ENCODE measurements at regions not wholly inside any gene's neighbourhood (a gene's known extent, or its start where the extent isn't known, plus 50 kb on each side); places are given as distances from the start of the nearest gene placed in this dataset.

DNA sequence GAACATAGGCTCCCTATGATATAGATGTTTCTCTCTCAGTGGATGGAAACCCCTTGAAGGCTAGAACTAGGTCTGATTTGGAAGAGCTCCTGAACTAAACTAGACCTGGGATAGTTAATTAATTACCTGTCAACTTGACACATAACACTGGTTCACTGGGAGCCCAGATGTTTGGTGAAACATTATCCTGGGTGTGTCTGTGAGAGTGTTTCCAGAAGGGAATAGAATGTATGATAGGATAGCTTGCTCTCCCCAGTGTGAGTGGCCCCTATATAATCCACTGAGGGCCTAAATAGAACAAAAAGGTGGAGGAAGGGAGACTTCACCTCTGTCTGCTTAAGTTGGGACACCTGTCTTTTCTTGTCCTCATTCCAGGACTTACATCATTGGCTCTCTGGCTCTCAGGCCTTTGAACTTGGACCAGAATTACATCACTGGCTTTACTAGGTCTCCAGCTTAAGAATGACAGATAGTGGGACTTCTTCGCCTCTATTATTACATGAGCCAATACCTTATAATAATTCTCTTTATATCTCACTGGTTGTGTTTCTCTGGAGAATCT is 194.1 kb downstream of the KTN1 start:
- intact Hi-C loops (cut with DNase I; ENCODE audit: low total_unique reads): no loop called here
- WGBS, 2 donors: 88 to 89% methylated on average over 1 of the region's 1 CpG
- TF ChIP-seq, protein P1, sequence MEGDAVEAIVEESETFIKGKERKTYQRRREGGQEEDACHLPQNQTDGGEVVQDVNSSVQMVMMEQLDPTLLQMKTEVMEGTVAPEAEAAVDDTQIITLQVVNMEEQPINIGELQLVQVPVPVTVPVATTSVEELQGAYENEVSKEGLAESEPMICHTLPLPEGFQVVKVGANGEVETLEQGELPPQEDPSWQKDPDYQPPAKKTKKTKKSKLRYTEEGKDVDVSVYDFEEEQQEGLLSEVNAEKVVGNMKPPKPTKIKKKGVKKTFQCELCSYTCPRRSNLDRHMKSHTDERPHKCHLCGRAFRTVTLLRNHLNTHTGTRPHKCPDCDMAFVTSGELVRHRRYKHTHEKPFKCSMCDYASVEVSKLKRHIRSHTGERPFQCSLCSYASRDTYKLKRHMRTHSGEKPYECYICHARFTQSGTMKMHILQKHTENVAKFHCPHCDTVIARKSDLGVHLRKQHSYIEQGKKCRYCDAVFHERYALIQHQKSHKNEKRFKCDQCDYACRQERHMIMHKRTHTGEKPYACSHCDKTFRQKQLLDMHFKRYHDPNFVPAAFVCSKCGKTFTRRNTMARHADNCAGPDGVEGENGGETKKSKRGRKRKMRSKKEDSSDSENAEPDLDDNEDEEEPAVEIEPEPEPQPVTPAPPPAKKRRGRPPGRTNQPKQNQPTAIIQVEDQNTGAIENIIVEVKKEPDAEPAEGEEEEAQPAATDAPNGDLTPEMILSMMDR (IDR thresholded peaks at IDR 0.05): no peak
- TF ChIP-seq POLR2A (IDR thresholded peaks at IDR 0.05): no peak

DNA sequence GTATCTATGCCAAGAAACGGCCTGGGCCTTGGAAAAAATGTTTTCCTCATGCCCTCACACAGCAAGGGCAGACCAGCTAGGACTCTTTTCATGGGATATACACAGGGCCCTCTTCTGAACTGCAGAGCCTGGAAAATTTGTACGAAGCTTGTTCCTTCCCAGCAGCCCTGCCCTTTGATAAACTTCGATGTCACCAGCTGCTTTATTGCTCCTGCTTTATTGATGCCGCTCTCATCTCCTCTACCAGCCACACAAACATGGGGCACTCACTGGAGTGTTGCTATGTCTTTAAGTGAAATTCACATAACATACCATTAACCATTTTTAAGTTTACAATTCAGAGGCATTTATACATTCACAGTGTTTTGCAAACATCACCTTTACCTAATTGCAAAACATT is 197.9 kb downstream of the KTN1 start:
- 72 to 86% methylated on average over 4 of the region's 4 CpGs for WGBS, 2 donors
- TF ChIP-seq, protein P1 (IDR thresholded peaks at IDR 0.05): no peak
- TF ChIP-seq POLR2A (IDR thresholded peaks at IDR 0.05): no peak
- no peak overlapping the region for H3K4me3 ChIP-seq (ENCODE audit: low read depth, poor library complexity, severe bottlenecking)
- no peak for DNase-seq (ENCODE audit: low spot score in 2 of 2)
- intact Hi-C loops (cut with DNase I; ENCODE audit: low total_unique reads): no loop called here

More for the DNA sequence above, 194.1 kb downstream of the KTN1 start:
- no peak for DNase-seq (ENCODE audit: low spot score in 2 of 2)
- H3K4me3 ChIP-seq (ENCODE audit: low read depth, poor library complexity, severe bottlenecking): no peak overlapping the region

DNA sequence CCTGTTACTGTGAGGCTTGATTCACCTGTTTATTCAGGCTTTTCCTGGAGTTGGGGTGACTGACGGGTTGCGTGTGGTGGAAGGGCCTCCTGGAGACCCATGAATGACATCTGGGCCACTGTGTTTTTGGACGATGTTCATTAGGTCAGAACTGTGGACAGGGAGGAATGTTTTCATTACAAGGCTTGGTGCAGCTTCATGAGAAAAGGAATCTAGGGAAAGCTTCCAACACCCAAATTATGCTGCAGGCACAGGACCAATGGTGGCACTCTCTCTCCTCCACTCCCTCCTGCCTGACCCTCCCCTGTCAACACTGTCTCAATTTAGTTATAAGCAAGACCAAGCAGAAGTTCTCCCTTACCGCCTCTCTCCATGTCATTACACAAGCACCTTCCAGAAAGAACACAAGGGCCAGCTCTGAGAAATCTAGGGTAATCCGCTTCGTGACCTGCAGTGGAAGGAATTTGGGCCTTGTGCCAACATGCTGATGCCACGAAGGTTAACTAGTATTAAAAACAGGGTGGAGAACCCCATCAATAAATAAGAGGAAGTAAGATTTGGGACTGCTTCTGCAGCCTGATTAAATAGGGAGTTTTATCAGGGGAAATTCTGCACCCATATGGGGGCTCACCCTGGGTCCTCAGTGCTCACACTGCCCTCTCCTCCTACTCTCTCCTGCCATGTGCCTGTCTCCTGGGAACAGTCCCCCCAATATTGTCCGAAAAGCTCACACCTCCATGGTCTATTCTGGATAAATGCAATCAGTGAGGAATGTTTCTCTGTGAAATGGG is 200.3 kb downstream of the KTN1 start:
- H3K4me3 ChIP-seq (ENCODE audit: low read depth, poor library complexity, severe bottlenecking): no peak overlapping the region
- WGBS, 2 donors: 12 to 19% methylated on average over 8 of the region's 8 CpGs
- intact Hi-C loops (cut with DNase I; ENCODE audit: low total_unique reads): no loop called here
- DNase-seq (ENCODE audit: low spot score in 2 of 2): peak; percentile 52 to 86
- no peak for TF ChIP-seq POLR2A (IDR thresholded peaks at IDR 0.05)
- TF ChIP-seq, protein P1 (IDR thresholded peaks at IDR 0.05): no peak

DNA sequence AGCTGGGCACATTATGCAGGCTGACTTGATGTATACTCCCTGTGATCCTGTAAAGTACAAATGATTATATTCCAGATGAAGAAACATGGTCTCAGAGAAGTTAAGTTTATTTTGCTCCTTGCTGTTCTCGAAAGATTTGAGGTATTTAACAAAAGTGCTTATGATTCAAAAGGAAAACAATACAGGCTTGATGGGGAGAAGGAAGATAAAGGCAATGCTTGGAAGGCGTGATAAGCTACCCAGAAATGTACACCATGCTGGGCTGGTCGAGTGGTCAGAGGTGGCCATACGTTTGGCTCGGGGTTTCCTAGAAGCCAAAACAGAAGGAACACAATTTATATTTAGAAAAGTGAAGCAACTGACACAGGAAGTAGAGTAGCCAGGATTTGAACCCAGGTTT is 201.0 kb downstream of the KTN1 start:
- 84 to 85% methylated on average over 5 of the region's 5 CpGs for WGBS, 2 donors
- intact Hi-C loops (cut with DNase I; ENCODE audit: low total_unique reads): no loop called here

DNA sequence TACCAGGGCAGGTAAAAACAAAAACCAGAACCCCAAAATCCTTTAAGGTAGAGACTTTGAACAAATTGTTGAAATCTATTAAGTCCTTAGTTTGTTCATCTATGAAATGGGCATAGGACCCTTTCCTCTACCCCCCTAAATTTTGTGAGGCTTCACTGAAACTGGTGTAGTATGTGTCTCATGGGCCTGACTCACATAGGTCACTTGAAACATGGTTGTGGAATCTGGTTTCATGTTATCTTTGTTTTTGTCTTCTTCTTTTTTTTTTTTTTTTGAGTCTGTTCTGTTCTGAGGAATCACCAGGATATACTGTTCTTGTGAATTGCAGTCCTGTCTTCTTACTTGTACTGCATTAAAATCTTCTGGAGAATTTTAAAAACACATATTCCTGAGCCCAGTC is 202.2 kb downstream of the KTN1 start:
- DNase-seq (ENCODE audit: low spot score in 2 of 2): no peak
- TF ChIP-seq POLR2A (IDR thresholded peaks at IDR 0.05): no peak
- TF ChIP-seq, protein P1 (IDR thresholded peaks at IDR 0.05): no peak
- H3K4me3 ChIP-seq (ENCODE audit: low read depth, poor library complexity, severe bottlenecking): no peak overlapping the region
- intact Hi-C loops (cut with DNase I; ENCODE audit: low total_unique reads): no loop called here

More for the DNA sequence above, 201.0 kb downstream of the KTN1 start:
- no peak overlapping the region for H3K4me3 ChIP-seq (ENCODE audit: low read depth, poor library complexity, severe bottlenecking)
- no peak for DNase-seq (ENCODE audit: low spot score in 2 of 2)
- TF ChIP-seq, protein P1 (IDR thresholded peaks at IDR 0.05): no peak
- TF ChIP-seq POLR2A (IDR thresholded peaks at IDR 0.05): no peak
